MCF 10A (cell line): ENCODE measurements at regions not wholly inside any gene's neighbourhood (a gene's known extent, or its start where the extent isn't known, plus 50 kb on each side); places are given as distances from the start of the nearest gene placed in this dataset.
A peak's percentile ranks its signal among the peaks of the same experiment; 100 is the strongest.

Experiments
- BruUV-seq: library from RNA; stranded (reverse); fragments of 400-500 nt; replicated peaks from 2 replicates; lab custom pipeline; 2021; lab: Mats Ljungman, UMichigan
- CTCF ChIA-PET: fragments of 300-600 bp; sonication (Branson Sonifier 250); formaldehyde crosslinking; extraction: SDS; loops from one replicate; lab custom pipeline; 2021; ENCODE audit warnings: antibody characterized with exemption, inconsistent platforms; lab: Yijun Ruan, JAX
- POLR2A ChIA-PET: fragments of 300-600, 350-650 bp; sonication (Branson Sonifier 250); formaldehyde crosslinking; extraction: SDS; loops from one replicate; lab custom pipeline; 2020; ENCODE audit warnings: antibody characterized with exemption, inconsistent platforms; lab: Yijun Ruan, JAX
- DNase-seq: peaks from one replicate; pipeline ENCODE4 v3.0.0-alpha.2; 2018; ENCODE audit not compliant: unreplicated experiment
- H3K27ac Mint-ChIP-seq: one replicate; pipeline ENCODE4 v1.8.0; 2022; ENCODE audit warnings: mild to moderate bottlenecking, low read depth, mixed read lengths; ENCODE audit not compliant: unreplicated experiment
- H3K27me3 Mint-ChIP-seq: one replicate; pipeline ENCODE4 v1.8.0; 2022; ENCODE audit warnings: mixed read lengths; ENCODE audit not compliant: insufficient read depth, unreplicated experiment
- H3K36me3 Mint-ChIP-seq: one replicate; pipeline ENCODE4 v1.8.0; 2022; ENCODE audit warnings: mild to moderate bottlenecking, moderate library complexity, mixed read lengths; ENCODE audit not compliant: insufficient read depth, unreplicated experiment
- H3K4me1 Mint-ChIP-seq: one replicate; pipeline ENCODE4 v1.8.0; 2022; ENCODE audit warnings: mixed read lengths; ENCODE audit not compliant: insufficient read depth, unreplicated experiment
- H3K4me3 Mint-ChIP-seq: one replicate; pipeline ENCODE4 v1.8.0; 2022; ENCODE audit warnings: mild to moderate bottlenecking, moderate library complexity, mixed read lengths; ENCODE audit not compliant: unreplicated experiment
- H3K9me3 Mint-ChIP-seq: one replicate; pipeline ENCODE4 v1.8.0; 2022; ENCODE audit warnings: mixed read lengths; ENCODE audit not compliant: unreplicated experiment
- CTCF ChIP-seq: fragments of 200-600 bp; IDR thresholded peaks from one replicate; pipeline ENCODE4 v1.8.0; 2022; ENCODE audit warnings: antibody characterized with exemption, mild to moderate bottlenecking; ENCODE audit not compliant: unreplicated experiment
- intact Hi-C: fragments of 100-400 bp; cut with micrococcal nuclease; formaldehyde crosslinking; loops from 2 replicates; pipeline ENCODE4 v1.14.1; 2022

- peak; percentile 3 for DNase-seq
- Mint-ChIP-seq H3K4me3 (no peak overlapping the region), H3K36me3 (no peaks in the 10 kb centered on the region), H3K27ac (no peak overlapping the region), H3K9me3 (no peaks in the 10 kb centered on the region), H3K27me3 (no peaks in the 10 kb centered on the region), H3K4me1 (no peaks in the 10 kb centered on the region)
- ChIA-PET CTCF (interaction anchor here (0.9 kb wide), 1 partner anchor 31 kb away, joined by 3 read pairs; no protein-coding TSS in a partner anchor), POLR2A (interaction anchor here (0.7 kb wide), 1 partner anchor 146 kb away, joined by 3 read pairs; no protein-coding TSS in a partner anchor)
- no TSS peak for BruUV-seq
- intact Hi-C loops, result no loop called here
- no peak for TF ChIP-seq CTCF
Measured at GRCh38 chr11:104390651-104391050, 226.7 kb upstream of the PDGFD start.

DNA sequence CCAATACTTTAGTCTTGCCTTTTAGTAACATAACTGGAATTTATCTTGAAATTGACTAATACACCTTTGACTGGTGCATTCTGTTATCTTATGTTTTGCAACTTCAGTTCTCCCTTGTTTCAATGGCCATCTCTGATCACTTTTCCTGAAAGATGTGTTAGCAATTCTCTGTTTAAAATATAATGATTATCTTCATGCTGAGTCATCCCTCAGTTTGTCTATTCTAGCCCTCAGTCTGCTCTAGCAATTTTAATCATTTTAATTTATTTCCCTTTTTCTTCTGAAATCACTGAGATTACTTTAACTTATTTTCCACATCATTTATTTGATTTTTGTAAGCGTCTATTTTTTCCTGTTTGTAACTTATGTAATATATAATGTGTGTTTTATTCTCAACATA lies 221.9 kb upstream of the PDGFD start:
- DNase-seq, result no peak
- Mint-ChIP-seq H3K36me3 (no peaks in the 10 kb centered on the region), H3K9me3 (no peaks in the 10 kb centered on the region), H3K27me3 (no peaks in the 10 kb centered on the region), H3K4me1 (no peaks in the 10 kb centered on the region), H3K27ac (no peak overlapping the region), H3K4me3 (no peak overlapping the region)
- no peak for TF ChIP-seq CTCF
- POLR2A ChIA-PET, result no interaction called here
- no TSS peak for BruUV-seq
- CTCF ChIA-PET, result interaction anchor here (0.7 to 0.8 kb wide), 2 partner anchors 31 to 704 kb away, joined by 4 read pairs; no protein-coding TSS in a partner anchor
- intact Hi-C loops, result no loop called here

DNA sequence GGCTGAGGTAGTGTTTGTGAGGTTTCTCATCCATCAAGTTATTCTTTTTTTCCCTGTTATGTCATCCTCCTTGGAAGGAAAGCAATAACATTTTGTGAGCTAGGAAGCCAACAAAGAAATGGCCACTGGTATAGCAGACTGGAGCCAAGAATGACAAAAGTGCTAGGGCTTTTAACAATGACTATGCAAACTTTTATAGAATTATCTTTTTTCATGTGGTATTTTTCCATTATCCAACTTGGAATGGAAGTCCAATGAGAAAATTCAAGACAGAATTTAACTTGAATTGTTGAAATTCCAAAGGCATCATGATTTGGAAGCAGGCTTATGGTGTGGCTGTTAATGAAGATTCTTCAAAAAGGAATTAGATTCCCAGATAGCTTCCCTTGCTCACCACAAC lies 216.4 kb upstream of the PDGFD start:
- Mint-ChIP-seq H3K4me1 (no peaks in the 10 kb centered on the region), H3K27ac (no peak overlapping the region), H3K4me3 (no peak overlapping the region), H3K36me3 (no peaks in the 10 kb centered on the region), H3K9me3 (no peaks in the 10 kb centered on the region), H3K27me3 (no peaks in the 10 kb centered on the region)
- ChIA-PET CTCF (interaction anchor here (0.6 to 0.7 kb wide), 2 partner anchors 9 to 165 kb away, joined by 3 to 4 read pairs; no protein-coding TSS in a partner anchor), POLR2A (interaction anchor here (0.6 kb wide), 1 partner anchor 12 kb away, joined by 3 read pairs; no protein-coding TSS in a partner anchor)
- intact Hi-C loops, result no loop called here
- DNase-seq, result no peak
- no TSS peak for BruUV-seq
- TF ChIP-seq CTCF, result no peak

- H3K9me3 Mint-ChIP-seq, result no peaks in the 10 kb centered on the region
- intact Hi-C loops, result no loop called here
- H3K4me1 Mint-ChIP-seq, result no peaks in the 10 kb centered on the region
- no peaks in the 10 kb centered on the region for H3K27me3 Mint-ChIP-seq
- peak overlapping the region; percentile 63 for H3K27ac Mint-ChIP-seq
- no peaks in the 10 kb centered on the region for H3K36me3 Mint-ChIP-seq
- ChIA-PET CTCF (no interaction called here), POLR2A (interaction anchor here (0.7 to 1.0 kb wide), 2 partner anchors 17 to 34 kb away, joined by 3 read pairs; no protein-coding TSS in a partner anchor)
- BruUV-seq, result no TSS peak
- no peak overlapping the region for H3K4me3 Mint-ChIP-seq
- no peak for DNase-seq
- no peak for TF ChIP-seq CTCF
Measured at GRCh38 chr11:104372111-104372510, 208.2 kb upstream of the PDGFD start.
